Adrenal gland (tissue), 5 donors: ENCODE measurements at regions not wholly inside any gene's neighbourhood (a gene's known extent, or its start where the extent isn't known, plus 50 kb on each side); places are given as distances from the start of the nearest gene placed in this dataset.

ENCODE experiments used
- CTCF ChIP-seq, 6 experiments: fragments of 450-650 bp in 4 of 6; fragments of 200-600 bp in 2 of 6; sonication (generic) in 1 of 6; IDR thresholded peaks; 1 replicate in 5 of 6; 2 replicates in 1 of 6; pipeline versions ENCODE4 v1.5.1 to v1.8.0; 2016 to 2021; ENCODE audit warnings: antibody characterized with exemption in 6 of 6, mild to moderate bottlenecking in 2 of 6, moderate library complexity in 1 of 6
- POLR2A ChIP-seq, 2 donors: fragments of 450-650 bp; IDR thresholded peaks; one replicate each; pipeline ENCODE4 v1.6.1; 2017; ENCODE audit warnings: antibody characterized with exemption in 2 of 2, mild to moderate bottlenecking in 2 of 2, moderate library complexity in 1 of 2
- donor health status: DM: no; HTN: no; CAD: no.

- TF ChIP-seq CTCF (IDR thresholded peaks at IDR 0.05): no peak
- TF ChIP-seq POLR2A (IDR thresholded peaks at IDR 0.05): no peak
These were observed 1199.1 kb downstream of the CNTNAP5 start for GRCh38 chr2:125224188-125224587.
